UCSD-AML1 (cell line): ENCODE measurements at regions not wholly inside any gene's neighbourhood (a gene's known extent, or its start where the extent isn't known, plus 50 kb on each side); places are given as distances from the start of the nearest gene placed in this dataset.

ENCODE experiments used
- DNase-seq: peaks from one replicate; lab custom pipeline; 2025; ENCODE audit not compliant: unreplicated experiment; lab: John Stamatoyannopoulos, UW

GRCh38 chr5:125778791-125779190 lies 644.4 kb upstream of the GRAMD2B start:
- no peak for DNase-seq

- DNase-seq = no peak
These were observed 637.8 kb upstream of the GRAMD2B start for GRCh38 chr5:125785407-125785806.

GRCh38 chr5:125786021-125786420 lies 637.2 kb upstream of the GRAMD2B start:
- DNase-seq = no peak

GRCh38 chr5:125793470-125793869 lies 629.7 kb upstream of the GRAMD2B start:
- DNase-seq = no peak

- no peak for DNase-seq
These were observed 628.3 kb upstream of the GRAMD2B start for GRCh38 chr5:125794922-125795321.

GRCh38 chr5:125798307-125798706 lies 624.9 kb upstream of the GRAMD2B start:
- no peak for DNase-seq

GRCh38 chr5:125812651-125813050 lies 610.6 kb upstream of the GRAMD2B start:
- DNase-seq = no peak

- DNase-seq = no peak
These were observed 609.8 kb upstream of the GRAMD2B start for GRCh38 chr5:125813221-125813974.

GRCh38 chr5:125814119-125814518 lies 609.1 kb upstream of the GRAMD2B start:
- no peak for DNase-seq

GRCh38 chr5:125823572-125823971 lies 599.6 kb upstream of the GRAMD2B start:
- no peak for DNase-seq

GRCh38 chr5:125826214-125826613 lies 597.0 kb upstream of the GRAMD2B start:
- DNase-seq = no peak

GRCh38 chr5:125829349-125829748 lies 593.9 kb upstream of the GRAMD2B start:
- DNase-seq = no peak

GRCh38 chr5:125833398-125833797 lies 589.8 kb upstream of the GRAMD2B start:
- DNase-seq = no peak

- DNase-seq = no peak
These were observed 588.6 kb upstream of the GRAMD2B start for GRCh38 chr5:125834438-125835115.

GRCh38 chr5:125835293-125836172 lies 587.7 kb upstream of the GRAMD2B start:
- DNase-seq = no peak

GRCh38 chr5:125836256-125836655 lies 587.0 kb upstream of the GRAMD2B start:
- no peak for DNase-seq

GRCh38 chr5:125837866-125838265 lies 585.3 kb upstream of the GRAMD2B start:
- DNase-seq = no peak

GRCh38 chr5:125847561-125847960 lies 575.6 kb upstream of the GRAMD2B start:
- DNase-seq = no peak

GRCh38 chr5:125848751-125849150 lies 574.5 kb upstream of the GRAMD2B start:
- no peak for DNase-seq

- no peak for DNase-seq
These were observed 566.3 kb upstream of the GRAMD2B start for GRCh38 chr5:125856949-125857348.

GRCh38 chr5:125863579-125863978 lies 559.6 kb upstream of the GRAMD2B start:
- no peak for DNase-seq
